HG03460 (cell line): ENCODE measurements at regions not wholly inside any gene's neighbourhood (a gene's known extent, or its start where the extent isn't known, plus 50 kb on each side); places are given as distances from the start of the nearest gene placed in this dataset.
"Not testable (repeated sequence)": the region's sequence is repeated elsewhere in the genome, so short reads cannot be mapped to it uniquely, and the experiment has no call there.

ENCODE experiments used
- ATAC-seq: cut with Tn5 transposase; IDR thresholded peaks from one replicate; pipeline ENCODE4 v1.9.1; 2021; ENCODE audit not compliant: unreplicated experiment

DNA sequence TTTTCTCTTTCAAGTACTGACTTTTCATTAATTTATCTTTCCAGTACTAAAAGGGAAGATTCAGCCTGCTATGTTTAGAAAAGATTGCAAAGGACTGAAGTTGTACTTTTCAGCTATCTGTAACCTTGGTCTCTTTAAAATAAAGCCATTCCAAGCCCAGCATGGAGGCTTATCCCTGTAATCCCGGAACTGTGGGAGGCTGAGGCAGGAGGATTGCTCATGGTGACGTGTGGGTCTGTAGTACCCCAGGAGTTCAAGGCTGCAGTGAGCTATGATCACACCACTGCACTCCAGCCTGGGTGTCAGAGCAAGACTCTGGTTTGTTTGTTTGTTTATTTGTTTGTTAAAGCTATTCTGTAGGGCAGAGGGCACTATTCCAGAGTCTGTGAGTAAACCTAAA lies 50.6 kb upstream of the TMEM170B start:
- ATAC-seq: no peak

DNA sequence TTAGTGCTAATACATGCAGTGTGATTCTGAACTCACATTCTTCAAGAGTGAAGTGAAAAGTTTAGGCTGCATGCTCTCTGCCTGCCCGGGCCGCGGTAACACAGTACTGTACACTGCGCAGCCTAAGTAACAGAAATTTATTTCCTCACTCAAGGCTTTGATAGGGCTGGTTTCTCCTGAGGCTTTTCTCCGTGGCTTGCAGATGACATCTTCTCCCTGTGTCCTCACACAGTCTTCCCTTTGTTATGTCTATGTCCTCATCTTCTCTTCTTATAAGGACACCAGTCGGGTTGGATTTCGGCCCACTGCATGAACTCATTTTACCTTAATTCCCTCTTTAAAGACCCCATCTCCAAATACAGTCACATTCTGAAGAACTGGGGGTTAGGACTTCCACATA lies 51.1 kb upstream of the TMEM170B start:
- ATAC-seq: no peak

GRCh38 chr6:11486051-11486450 lies 51.5 kb upstream of the TMEM170B start:
- ATAC-seq: no peak

- no peak for ATAC-seq
Measured at GRCh38 chr6:11485271-11485670, 52.3 kb upstream of the TMEM170B start.

- no peak for ATAC-seq
Measured at GRCh38 chr6:11484441-11484840, 53.1 kb upstream of the TMEM170B start.

GRCh38 chr6:11482616-11483015 lies 54.9 kb upstream of the TMEM170B start:
- no peak for ATAC-seq

GRCh38 chr6:11480541-11480940 lies 57.0 kb upstream of the TMEM170B start:
- no peak for ATAC-seq

DNA sequence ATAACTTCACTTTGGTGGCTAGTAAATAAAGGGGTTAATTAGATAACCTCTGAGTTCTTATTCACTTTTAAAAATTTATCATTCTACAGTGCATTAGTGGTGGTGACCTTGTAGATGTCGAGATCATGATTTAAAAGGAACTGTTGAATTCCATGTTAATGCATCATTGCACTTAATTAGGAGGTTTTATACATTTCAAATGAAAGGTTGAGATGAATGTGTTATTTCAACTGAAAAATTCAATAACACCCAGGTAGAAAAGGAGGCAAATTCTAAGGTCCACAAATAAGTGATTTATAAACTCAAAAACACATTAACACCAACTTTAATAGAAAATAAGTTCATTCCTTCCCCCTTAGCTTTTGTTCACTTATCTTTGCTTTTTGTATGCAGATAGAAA lies 58.3 kb upstream of the TMEM170B start:
- no peak for ATAC-seq

- ATAC-seq: no peak
Measured at GRCh38 chr6:11478586-11478985, 59.0 kb upstream of the TMEM170B start.

DNA sequence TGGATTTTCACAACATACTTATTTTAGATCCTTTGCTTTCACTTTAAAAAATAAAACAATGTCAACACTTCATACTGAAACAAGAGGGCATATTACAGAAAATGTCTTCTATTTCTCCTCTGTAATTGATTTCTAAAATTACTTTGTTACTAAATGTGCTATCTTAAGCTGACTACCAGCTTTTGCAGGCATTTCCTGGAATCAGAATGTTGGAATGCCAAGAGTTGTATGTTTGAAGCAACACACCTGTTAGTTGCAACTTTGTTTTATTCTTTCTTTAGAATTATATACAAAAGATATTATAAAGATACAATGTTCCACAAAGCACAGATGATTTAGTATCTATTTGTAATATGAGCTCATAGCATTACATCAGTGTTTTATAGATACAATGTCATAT lies 62.5 kb upstream of the TMEM170B start:
- ATAC-seq: no peak

- ATAC-seq: no peak
Measured at GRCh38 chr6:11473008-11473740, 64.4 kb upstream of the TMEM170B start.

- ATAC-seq: no peak
Measured at GRCh38 chr6:11471261-11471660, 66.3 kb upstream of the TMEM170B start.

GRCh38 chr6:11469684-11470083 lies 67.9 kb upstream of the TMEM170B start:
- ATAC-seq: no peak

- ATAC-seq: not testable (repeated sequence)
Measured at GRCh38 chr6:11468271-11468670, 69.3 kb upstream of the TMEM170B start.

DNA sequence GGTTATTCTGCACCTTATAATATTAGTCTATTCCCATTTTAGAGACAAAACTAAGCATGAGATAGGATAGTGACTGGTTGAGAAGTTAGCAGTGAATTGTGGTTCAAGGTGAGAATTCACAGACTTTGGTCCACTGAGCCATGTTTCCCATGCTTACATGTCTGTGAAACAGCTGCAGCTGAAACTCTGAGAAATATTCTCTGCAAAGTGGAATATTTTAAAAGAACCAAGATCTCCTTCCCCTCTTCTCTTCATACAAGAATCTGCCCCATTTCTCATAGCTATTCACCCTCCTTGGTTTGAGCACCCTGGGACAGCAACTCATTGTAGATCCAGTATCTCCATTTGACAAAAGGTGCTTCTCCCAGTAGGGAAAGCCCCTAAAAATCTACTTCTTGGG lies 70.2 kb upstream of the TMEM170B start:
- peak; percentile 68 for ATAC-seq

GRCh38 chr6:11463398-11463780 lies 74.2 kb upstream of the TMEM170B start:
- no peak for ATAC-seq

- no peak for ATAC-seq
Measured at GRCh38 chr6:11462742-11463397, 74.7 kb upstream of the TMEM170B start.

DNA sequence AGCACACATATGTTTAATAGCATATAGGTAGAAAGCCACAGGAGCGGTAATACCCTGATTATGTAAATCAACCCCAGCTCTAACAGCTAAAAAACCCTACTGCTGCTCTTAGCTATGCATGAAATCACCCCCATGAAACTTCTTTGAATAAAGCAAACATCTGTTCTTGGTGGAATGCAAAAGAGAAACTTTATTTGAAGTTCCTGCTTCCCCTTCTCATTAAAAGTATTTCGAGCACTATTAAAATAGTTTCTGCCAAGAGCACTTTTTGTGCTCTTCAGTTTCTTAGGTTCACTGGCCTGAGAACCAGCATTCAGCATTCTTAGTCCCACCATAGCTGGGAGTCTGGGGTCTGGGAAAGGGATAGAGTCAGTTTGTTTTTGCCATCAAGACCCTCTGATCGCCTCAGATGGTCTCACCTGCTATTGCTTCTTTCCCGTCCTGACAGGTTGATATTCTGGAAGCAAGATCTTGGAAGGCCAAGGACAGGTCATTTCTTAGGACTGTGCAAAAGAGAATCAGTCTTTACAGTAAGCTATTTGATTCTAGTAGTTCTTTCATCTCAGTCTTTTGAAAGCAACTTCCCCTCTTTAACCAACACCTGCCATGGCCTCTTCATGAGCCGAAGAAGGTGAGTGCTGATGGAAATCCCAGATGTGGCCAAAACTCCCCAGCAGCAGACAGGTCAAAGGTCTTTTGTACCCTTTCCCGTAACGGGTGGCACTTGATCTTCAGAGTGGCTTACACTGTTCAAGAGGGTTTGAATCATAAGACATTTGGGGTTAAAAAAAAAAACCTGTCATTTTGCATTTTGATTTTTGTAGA lies 76.5 kb upstream of the TMEM170B start:
- ATAC-seq: peak; percentile 66

DNA sequence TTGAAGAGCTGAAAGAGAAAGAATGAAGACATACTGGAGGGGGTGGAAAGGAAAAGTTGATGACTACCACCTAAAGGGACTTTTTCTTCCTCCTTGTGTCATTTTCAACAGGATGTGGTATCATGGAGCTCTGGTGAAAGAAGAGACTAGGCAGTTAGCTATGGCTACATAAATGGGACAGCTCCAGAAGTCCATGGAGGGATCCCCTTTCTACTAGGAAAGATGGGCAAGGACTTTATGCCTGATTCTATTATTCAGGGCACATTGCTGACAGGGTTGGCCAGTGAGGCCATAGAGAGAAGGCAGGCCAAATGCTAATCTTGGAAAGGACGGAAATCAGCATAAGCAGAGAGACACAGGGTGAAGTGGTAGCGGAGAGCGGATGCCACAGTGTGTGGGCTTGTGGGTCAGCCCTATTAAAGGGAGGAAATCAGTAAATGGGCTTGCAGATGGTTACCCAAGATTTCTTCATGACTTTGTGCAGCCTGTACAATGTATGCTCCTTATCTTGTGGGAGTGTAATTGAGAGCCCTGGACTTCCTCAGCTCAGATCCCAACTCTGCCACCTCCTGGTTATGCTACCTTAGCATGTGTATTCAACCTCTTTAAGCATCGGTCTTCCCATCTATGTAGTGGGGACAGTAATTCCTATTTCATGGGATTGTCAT lies 77.4 kb upstream of the TMEM170B start:
- peak; percentile 37 for ATAC-seq

- ATAC-seq: peak; percentile 58
Measured at GRCh38 chr6:11459079-11459610, 78.4 kb upstream of the TMEM170B start.

GRCh38 chr6:11458509-11458908 lies 79.0 kb upstream of the TMEM170B start:
- ATAC-seq: no peak
